ENCODE measurements at regions not wholly inside any gene's neighbourhood (a gene's known extent, or its start where the extent isn't known, plus 50 kb on each side); places are given as distances from the start of the nearest gene placed in this dataset.
A peak's percentile ranks its signal among the peaks of the same experiment; 100 is the strongest.

DNA sequence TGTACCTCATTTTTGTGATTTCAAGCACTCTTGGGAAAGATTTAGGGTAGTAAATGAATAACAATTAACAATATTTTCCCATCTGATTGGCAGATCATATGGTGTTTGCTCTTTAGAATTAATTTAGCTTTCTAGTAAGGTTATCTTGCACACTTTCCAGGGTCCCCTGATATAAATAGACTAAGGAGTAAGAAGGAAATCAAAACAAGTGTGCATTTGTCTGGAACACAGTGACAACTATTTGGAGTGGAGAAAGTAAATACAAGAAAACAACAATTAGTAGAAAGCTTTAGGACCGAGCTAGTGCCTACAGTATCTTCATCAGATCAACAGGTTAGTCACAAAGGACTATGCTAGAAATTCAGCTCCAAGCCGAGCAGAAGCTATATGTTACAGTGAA is 429.5 kb downstream of the COG6 start (continued):
- no peak for TF ChIP-seq GTF2I (CRISPR knock-in tag; conservative IDR thresholded peaks at IDR 0.05)

DNA sequence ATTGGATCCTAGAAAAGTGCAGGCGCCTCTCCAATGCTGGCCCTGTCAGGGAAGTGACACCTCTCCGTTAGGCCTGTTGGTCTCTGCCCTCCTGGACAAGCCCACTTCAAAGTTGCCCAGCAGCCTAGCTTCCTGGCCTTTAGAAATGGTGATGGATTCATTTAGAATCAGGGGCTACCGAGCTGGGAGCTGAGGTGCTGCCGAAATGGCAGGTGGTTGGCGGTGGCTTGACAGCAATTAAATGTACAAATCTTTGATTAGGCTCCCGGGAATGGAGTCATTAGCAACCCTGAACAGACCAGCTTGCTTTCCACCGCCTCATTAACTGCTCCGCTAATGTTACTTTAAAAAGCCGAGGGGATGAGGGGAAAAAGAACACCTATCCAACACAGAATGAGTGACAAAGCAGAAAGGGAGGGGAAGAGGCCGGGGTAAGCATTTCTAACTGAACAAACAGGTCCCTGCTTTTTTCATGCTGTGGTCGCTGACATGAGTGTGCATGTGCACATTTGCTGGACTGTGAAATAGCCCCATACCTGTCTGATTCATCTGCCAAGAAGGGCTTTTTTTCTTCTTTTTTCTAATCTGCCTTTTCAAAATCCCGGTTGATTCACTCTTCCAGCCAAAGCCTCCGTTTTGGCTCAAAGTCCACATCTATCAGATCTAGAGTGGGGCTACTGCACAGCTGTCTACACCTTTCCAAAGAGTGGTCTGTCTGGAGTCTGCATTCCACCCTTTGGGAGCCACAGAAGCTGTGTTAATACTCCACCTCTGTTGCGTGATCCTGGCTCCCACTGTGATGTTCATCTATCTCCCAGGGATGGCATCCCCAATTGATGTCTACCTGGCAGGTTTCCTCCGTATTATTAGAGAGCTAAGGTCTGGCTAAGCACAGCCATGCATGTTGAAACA is 431.9 kb downstream of the COG6 start:
- POLR2A ChIA-PET, result interaction anchor here (0.7 kb wide), 1 partner anchor 10 kb away, joined by 3 read pairs; no protein-coding TSS in a partner anchor
- TF ChIP-seq TEAD1 (CRISPR knock-in tag; IDR thresholded peaks at IDR 0.05) (no peak), GABPB1 (CRISPR knock-in tag; IDR thresholded peaks at IDR 0.05) (peak; percentile 54; the same call in 1 of the 2 replicates)
- Mint-ChIP-seq H3K4me3 (no peak overlapping the region), H3K27ac (no peak overlapping the region), H3K4me1 (peaks cover 25% of the 10 kb centered on the region), H3K36me3 (no peaks in the 10 kb centered on the region), H3K9me3 (no peaks in the 10 kb centered on the region), H3K27me3 (ENCODE audit: low read depth) (no peaks in the 10 kb centered on the region; the same call in 1 of the 2 replicates)
- peak; percentile 22 for DNase-seq (ENCODE audit: low spot score)
- ATAC-seq, result peak; percentile 75
- CTCF ChIA-PET, result interaction anchor here (0.8 to 1.2 kb wide), 3 partner anchors 18 to 690 kb away, joined by 3 to 5 read pairs (median 4); no protein-coding TSS in a partner anchor

DNA sequence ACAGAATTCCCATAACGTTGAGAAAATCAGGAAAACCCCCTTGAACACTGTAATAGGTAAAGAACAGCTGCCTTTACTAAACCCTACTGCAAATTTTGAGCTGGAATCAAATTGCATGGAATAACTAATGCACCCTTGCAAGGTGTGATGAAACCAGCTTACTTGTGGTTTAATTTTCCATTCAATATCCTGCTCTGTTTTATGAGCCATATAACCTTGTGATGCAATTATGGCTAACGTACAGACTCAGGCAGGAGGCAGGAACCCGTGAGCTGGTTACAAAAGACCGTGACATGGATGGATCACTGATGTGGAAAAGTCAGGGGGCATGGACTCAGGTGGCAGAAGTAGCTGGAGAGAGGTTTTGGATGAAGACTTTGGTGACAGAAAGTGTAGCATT is 438.6 kb downstream of the COG6 start:
- peaks cover 7% of the 10 kb centered on the region for H3K36me3 Mint-ChIP-seq
- peaks cover 6% of the 10 kb centered on the region; the same call in 1 of the 2 replicates for H3K27me3 Mint-ChIP-seq (ENCODE audit: low read depth)
- H3K4me3 Mint-ChIP-seq, result no peak overlapping the region
- H3K27ac Mint-ChIP-seq, result no peak overlapping the region
- POLR2A ChIA-PET, result no interaction called here
- DNase-seq (ENCODE audit: low spot score) (no peak), ATAC-seq (no peak)
- H3K4me1 Mint-ChIP-seq, result peaks cover 15% of the 10 kb centered on the region
- CTCF ChIA-PET, result interaction anchor here (1.6 kb wide), 1 partner anchor 25 kb away, joined by 6 read pairs; no protein-coding TSS in a partner anchor
- H3K9me3 Mint-ChIP-seq, result peaks cover 13% of the 10 kb centered on the region
- no peak for TF ChIP-seq KAT7 (CRISPR knock-in tag; IDR thresholded peaks at IDR 0.05; ENCODE audit: borderline replicate concordance)
- no peak for TF ChIP-seq GRHL2 (CRISPR knock-in tag; IDR thresholded peaks at IDR 0.05; ENCODE audit: insufficient replicate concordance, severe bottlenecking)
- no peak for TF ChIP-seq NR3C1 (CRISPR knock-in tag; conservative IDR thresholded peaks at IDR 0.05; ENCODE audit: low read depth)
- no peak for TF ChIP-seq FOXK1 (CRISPR knock-in tag; IDR thresholded peaks at IDR 0.05)
- TF ChIP-seq, protein P1, sequence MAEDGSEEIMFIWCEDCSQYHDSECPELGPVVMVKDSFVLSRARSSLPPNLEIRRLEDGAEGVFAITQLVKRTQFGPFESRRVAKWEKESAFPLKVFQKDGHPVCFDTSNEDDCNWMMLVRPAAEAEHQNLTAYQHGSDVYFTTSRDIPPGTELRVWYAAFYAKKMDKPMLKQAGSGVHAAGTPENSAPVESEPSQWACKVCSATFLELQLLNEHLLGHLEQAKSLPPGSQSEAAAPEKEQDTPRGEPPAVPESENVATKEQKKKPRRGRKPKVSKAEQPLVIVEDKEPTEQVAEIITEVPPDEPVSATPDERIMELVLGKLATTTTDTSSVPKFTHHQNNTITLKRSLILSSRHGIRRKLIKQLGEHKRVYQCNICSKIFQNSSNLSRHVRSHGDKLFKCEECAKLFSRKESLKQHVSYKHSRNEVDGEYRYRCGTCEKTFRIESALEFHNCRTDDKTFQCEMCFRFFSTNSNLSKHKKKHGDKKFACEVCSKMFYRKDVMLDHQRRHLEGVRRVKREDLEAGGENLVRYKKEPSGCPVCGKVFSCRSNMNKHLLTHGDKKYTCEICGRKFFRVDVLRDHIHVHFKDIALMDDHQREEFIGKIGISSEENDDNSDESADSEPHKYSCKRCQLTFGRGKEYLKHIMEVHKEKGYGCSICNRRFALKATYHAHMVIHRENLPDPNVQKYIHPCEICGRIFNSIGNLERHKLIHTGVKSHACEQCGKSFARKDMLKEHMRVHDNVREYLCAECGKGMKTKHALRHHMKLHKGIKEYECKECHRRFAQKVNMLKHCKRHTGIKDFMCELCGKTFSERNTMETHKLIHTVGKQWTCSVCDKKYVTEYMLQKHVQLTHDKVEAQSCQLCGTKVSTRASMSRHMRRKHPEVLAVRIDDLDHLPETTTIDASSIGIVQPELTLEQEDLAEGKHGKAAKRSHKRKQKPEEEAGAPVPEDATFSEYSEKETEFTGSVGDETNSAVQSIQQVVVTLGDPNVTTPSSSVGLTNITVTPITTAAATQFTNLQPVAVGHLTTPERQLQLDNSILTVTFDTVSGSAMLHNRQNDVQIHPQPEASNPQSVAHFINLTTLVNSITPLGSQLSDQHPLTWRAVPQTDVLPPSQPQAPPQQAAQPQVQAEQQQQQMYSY (CRISPR knock-in tag; IDR thresholded peaks at IDR 0.05), result no peak
- TF ChIP-seq OVOL2 (CRISPR knock-in tag; IDR thresholded peaks at IDR 0.05; ENCODE audit: borderline replicate concordance), result no peak
- TF ChIP-seq JAZF1 (CRISPR knock-in tag; IDR thresholded peaks at IDR 0.05), result no peak
- no peak for TF ChIP-seq MXD4 (CRISPR knock-in tag; IDR thresholded peaks at IDR 0.05; ENCODE audit: borderline replicate concordance)
- TF ChIP-seq, protein P2, sequence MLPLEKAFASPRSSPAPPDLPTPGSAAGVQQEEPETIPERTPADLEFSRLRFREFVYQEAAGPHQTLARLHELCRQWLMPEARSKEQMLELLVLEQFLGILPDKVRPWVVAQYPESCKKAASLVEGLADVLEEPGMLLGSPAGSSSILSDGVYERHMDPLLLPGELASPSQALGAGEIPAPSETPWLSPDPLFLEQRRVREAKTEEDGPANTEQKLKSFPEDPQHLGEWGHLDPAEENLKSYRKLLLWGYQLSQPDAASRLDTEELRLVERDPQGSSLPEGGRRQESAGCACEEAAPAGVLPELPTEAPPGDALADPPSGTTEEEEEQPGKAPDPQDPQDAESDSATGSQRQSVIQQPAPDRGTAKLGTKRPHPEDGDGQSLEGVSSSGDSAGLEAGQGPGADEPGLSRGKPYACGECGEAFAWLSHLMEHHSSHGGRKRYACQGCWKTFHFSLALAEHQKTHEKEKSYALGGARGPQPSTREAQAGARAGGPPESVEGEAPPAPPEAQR (CRISPR knock-in tag; IDR thresholded peaks at IDR 0.05), result no peak
- TF ChIP-seq FOXP1 (CRISPR knock-in tag; IDR thresholded peaks at IDR 0.05; ENCODE audit: borderline replicate concordance), result no peak
- TF ChIP-seq, protein P3, sequence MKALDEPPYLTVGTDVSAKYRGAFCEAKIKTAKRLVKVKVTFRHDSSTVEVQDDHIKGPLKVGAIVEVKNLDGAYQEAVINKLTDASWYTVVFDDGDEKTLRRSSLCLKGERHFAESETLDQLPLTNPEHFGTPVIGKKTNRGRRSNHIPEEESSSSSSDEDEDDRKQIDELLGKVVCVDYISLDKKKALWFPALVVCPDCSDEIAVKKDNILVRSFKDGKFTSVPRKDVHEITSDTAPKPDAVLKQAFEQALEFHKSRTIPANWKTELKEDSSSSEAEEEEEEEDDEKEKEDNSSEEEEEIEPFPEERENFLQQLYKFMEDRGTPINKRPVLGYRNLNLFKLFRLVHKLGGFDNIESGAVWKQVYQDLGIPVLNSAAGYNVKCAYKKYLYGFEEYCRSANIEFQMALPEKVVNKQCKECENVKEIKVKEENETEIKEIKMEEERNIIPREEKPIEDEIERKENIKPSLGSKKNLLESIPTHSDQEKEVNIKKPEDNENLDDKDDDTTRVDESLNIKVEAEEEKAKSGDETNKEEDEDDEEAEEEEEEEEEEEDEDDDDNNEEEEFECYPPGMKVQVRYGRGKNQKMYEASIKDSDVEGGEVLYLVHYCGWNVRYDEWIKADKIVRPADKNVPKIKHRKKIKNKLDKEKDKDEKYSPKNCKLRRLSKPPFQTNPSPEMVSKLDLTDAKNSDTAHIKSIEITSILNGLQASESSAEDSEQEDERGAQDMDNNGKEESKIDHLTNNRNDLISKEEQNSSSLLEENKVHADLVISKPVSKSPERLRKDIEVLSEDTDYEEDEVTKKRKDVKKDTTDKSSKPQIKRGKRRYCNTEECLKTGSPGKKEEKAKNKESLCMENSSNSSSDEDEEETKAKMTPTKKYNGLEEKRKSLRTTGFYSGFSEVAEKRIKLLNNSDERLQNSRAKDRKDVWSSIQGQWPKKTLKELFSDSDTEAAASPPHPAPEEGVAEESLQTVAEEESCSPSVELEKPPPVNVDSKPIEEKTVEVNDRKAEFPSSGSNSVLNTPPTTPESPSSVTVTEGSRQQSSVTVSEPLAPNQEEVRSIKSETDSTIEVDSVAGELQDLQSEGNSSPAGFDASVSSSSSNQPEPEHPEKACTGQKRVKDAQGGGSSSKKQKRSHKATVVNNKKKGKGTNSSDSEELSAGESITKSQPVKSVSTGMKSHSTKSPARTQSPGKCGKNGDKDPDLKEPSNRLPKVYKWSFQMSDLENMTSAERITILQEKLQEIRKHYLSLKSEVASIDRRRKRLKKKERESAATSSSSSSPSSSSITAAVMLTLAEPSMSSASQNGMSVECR (CRISPR knock-in tag; IDR thresholded peaks at IDR 0.05; ENCODE audit: borderline replicate concordance), result no peak
- TF ChIP-seq FOXP4 (CRISPR knock-in tag; IDR thresholded peaks at IDR 0.05), result no peak
- TF ChIP-seq GTF2I (CRISPR knock-in tag; conservative IDR thresholded peaks at IDR 0.05), result no peak
- TF ChIP-seq NFYB (CRISPR knock-in tag; conservative IDR thresholded peaks at IDR 0.05; ENCODE audit: low read depth), result no peak
- no peak for TF ChIP-seq MYBL2 (CRISPR knock-in tag; IDR thresholded peaks at IDR 0.05)
- no peak for TF ChIP-seq ELF4 (CRISPR knock-in tag; IDR thresholded peaks at IDR 0.05; ENCODE audit: low read depth)
- no peak for TF ChIP-seq SMAD3 (CRISPR knock-in tag; IDR thresholded peaks at IDR 0.05; ENCODE audit: borderline replicate concordance)
- no peak for TF ChIP-seq ZNF317 (CRISPR knock-in tag; IDR thresholded peaks at IDR 0.05; ENCODE audit: borderline replicate concordance, low read depth)
- TF ChIP-seq ZNF416 (CRISPR knock-in tag; IDR thresholded peaks at IDR 0.05), result no peak
